SW480 (cell line): ENCODE measurements at regions not wholly inside any gene's neighbourhood (a gene's known extent, or its start where the extent isn't known, plus 50 kb on each side); places are given as distances from the start of the nearest gene placed in this dataset.
"Not testable (repeated sequence)": the region's sequence is repeated elsewhere in the genome, so short reads cannot be mapped to it uniquely, and the experiment has no call there.

Experiments used
- DNase-seq: peaks from one replicate; pipeline ENCODE4 v3.0.0-alpha.2; 2016; ENCODE audit warnings: low spot score

- DNase-seq: no peak
Measured at GRCh38 chr17:56690441-56691291, 97.2 kb downstream of the NOG start.

- no peak for DNase-seq
Measured at GRCh38 chr17:56694825-56695224, 101.3 kb downstream of the NOG start.

DNA sequence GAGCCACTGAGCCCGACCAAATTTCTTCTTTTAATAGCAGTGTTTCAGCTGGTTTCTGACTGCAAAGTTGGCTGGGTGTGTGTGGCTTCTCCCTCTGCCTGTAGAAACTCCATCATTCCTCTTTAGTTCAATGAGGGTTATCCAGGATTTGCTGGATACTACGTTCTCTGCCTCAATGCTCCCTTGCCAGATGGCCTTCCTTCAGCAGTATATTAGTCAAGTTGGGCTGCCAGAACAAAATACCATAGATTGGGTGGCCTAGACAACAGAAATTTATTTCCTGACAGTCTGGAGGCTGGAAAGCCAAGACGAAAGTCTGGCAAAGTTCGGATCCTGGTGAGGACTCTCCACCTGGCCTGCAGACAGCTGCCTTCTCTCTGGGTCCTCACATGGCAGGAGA lies 103.7 kb downstream of the NOG start:
- no peak for DNase-seq

DNA sequence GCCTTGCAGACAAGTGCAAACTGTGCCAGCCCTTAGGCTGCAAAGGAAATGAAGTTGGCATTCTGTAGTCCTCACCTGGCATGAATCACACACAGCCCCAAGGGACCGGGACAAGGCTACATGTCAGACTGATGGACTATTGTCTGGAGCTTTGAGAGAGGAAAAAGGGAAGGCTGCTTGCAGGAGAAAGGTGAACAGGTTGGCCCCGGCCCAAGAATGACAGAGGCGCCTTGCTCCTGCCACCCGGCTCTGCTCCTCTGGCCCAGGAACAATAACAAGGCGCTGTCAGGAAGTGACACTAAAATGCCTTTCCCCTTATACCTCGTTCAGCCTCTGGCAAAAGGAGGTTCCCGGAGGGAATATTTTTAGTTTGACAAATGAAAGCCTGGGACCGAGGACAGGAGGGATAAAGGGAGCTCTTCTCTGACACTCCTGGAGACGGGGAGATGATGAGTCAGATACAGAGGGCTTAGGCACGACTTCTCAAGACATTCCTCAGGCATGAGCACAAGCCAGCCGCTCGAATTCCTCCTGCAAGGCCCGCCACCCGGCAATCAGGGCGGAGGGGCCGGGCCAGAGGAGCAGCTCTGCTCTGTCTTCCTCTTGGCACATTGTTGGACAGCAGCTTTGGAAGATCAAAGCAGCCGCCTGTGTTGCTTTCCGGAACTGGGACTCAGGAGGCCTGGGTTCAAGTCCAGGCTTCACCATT lies 105.8 kb downstream of the NOG start:
- DNase-seq: peak; percentile 85

- no peak for DNase-seq
Measured at GRCh38 chr17:56700919-56701420, 107.5 kb downstream of the NOG start.

- DNase-seq: no peak
Measured at GRCh38 chr17:56707312-56708219, 114.1 kb downstream of the NOG start.

GRCh38 chr17:56708220-56708558 lies 114.7 kb downstream of the NOG start:
- no peak for DNase-seq

GRCh38 chr17:56708670-56709410 lies 115.3 kb downstream of the NOG start:
- DNase-seq: no peak

- no peak for DNase-seq
Measured at GRCh38 chr17:56710986-56711385, 117.5 kb downstream of the NOG start.

GRCh38 chr17:56715613-56716357 lies 117.9 kb downstream of the C17orf67 start:
- DNase-seq: peak; percentile 76

DNA sequence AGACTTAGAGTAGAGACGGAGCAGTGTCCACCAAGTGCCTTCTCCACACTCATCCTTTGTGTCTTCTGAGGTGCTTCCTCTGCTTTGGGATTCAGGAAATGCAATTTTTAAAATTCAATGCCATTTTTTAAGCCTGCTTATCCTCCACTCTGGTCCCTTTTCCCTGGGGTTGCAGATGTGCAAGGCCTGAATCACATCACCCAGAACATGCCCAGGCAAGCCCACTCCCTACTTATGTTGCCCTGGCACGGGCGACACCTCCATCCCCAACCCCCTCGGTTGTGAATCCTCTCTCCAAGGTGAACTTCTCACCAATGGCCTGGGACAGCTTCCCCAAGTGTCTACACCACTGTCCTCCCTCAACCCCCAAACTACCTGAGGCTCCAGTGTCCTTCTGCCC lies 116.2 kb downstream of the C17orf67 start:
- no peak for DNase-seq

GRCh38 chr17:56718515-56718914 lies 115.2 kb downstream of the C17orf67 start:
- no peak for DNase-seq

DNA sequence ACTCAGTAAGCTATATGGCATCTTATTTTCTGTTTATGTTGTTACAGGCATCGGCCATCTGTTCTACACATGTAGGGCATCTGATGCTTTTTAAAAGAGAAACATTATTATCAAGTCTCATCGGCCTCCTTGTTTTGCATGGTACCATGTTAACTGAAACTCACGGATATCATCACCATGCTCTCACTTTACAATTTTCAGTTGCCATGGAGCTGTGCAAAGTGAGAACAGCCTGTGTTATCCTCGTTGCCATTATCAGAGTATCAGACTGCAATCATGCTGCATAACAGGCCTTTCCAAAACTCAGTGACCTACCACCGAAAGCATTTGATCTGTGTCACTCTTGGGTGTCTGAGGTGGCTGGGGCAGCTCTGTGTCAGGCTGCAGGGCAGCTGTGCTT lies 110.3 kb downstream of the C17orf67 start:
- DNase-seq: no peak

GRCh38 chr17:56724664-56725063 lies 109.1 kb downstream of the C17orf67 start:
- no peak for DNase-seq

DNA sequence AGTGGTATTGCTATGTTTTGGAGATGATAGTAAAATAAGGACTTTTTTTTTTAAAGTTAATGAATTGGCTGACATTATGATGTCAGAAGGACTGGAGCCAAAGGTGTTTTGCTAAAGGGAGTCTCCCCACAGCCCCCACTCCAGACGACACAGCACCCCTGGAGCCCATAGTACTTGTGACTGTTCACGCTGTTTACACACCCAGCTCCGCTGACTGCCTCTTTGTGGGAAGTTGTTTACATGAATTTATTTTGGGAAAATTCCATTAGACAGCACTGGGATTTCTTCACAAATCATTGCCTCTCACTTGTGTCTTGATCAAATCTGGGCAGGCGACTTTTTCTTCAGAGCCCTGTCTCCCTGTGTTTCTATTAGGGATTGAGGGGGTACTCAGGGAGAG lies 108.6 kb downstream of the C17orf67 start:
- DNase-seq: no peak

DNA sequence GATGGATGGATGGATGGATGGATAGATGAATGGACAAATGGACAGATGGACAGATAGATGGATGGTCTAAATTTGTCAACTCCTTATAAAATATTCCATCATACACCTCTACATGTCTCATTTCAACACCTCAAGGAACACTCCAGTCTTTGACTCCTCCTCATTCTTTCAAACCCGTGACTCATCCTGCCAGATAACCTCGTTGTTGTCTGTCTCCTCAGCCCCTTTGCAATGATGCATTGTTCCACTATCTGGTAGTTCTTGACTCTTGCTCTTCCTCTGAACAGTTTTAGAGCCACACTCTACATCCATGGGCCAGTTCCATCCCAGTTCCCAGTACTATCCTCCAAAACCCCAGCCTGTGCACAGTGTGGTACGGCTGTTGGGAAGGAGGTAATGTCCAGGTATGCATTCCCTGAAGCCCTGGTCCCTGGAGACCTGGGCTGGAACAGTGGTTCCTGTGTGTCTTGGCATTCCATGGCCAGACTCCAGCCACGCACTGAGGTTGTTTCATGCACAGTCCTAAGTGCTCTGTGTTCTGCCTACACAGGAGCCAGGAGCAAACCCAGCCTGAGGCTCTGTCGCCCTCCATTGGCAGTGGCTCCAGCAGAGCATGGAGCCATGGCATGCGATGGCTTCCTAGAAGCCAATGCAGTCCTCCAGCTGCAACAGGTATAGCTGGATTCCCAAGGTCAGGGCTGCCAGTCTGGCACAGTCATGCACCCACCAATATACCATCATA lies 105.7 kb downstream of the C17orf67 start:
- DNase-seq: peak; percentile 3

GRCh38 chr17:56731096-56731495 lies 102.6 kb downstream of the C17orf67 start:
- not testable (repeated sequence) for DNase-seq

- DNase-seq: no peak
Measured at GRCh38 chr17:56733833-56734232, 99.9 kb downstream of the C17orf67 start.

GRCh38 chr17:56735842-56736241 lies 97.9 kb downstream of the C17orf67 start:
- DNase-seq: no peak
